HEK293 (cell line): ENCODE measurements at regions not wholly inside any gene's neighbourhood (a gene's known extent, or its start where the extent isn't known, plus 50 kb on each side); places are given as distances from the start of the nearest gene placed in this dataset.

Experiments
- CTCF ChIA-PET: fragments of 350-600 bp; formaldehyde crosslinking; extraction: SDS; loops from one replicate; lab custom pipeline; 2021; ENCODE audit warnings: antibody characterized with exemption; lab: Yijun Ruan, JAX
- POLR2A ChIA-PET: fragments of 300-600 bp; formaldehyde crosslinking; extraction: SDS; loops from one replicate; lab custom pipeline; 2020; ENCODE audit warnings: antibody characterized with exemption, inconsistent platforms; lab: Yijun Ruan, JAX
- H3K27ac ChIP-seq: fragments of 200-500 bp; sonication (Bioruptor generic); 2 replicates; pipeline ENCODE4 v1.5.1; 2014; ENCODE audit warnings: low read depth, low read length, control low read depth, inconsistent platforms; ENCODE audit errors: extremely low read depth
- H3K36me3 ChIP-seq, 2 experiments: fragments of 200-500 bp in 1 of 2; sonication (Bioruptor generic) in 1 of 2; 1 replicate in 1 of 2; 2 replicates in 1 of 2; pipeline ENCODE4 v1.5.1; 2014 to 2017; ENCODE audit warnings: inconsistent platforms in 2 of 2, low read length in 2 of 2; ENCODE audit not compliant: control insufficient read depth in 2 of 2, insufficient read depth in 1 of 2
- H3K4me1 ChIP-seq: fragments of 200-500 bp; sonication (Bioruptor generic); 2 replicates; pipeline ENCODE4 v1.5.1; 2014; ENCODE audit warnings: mild to moderate bottlenecking, low read length, inconsistent platforms; ENCODE audit not compliant: control insufficient read depth, insufficient read depth
- H3K4me3 ChIP-seq: 2 replicates; pipeline ENCODE4 v1.5.1; 2011; ENCODE audit warnings: low read depth, mild to moderate bottlenecking, control low read depth, low read length, moderate library complexity
- H3K9me3 ChIP-seq: fragments of 200-500 bp; sonication (Bioruptor generic); 2 replicates; pipeline ENCODE4 v1.5.1; 2014; ENCODE audit warnings: low read depth, low read length, inconsistent platforms; ENCODE audit not compliant: control insufficient read depth, insufficient read depth
- ATF2 ChIP-seq: fragments of 450-650 bp; formaldehyde crosslinking; IDR thresholded peaks from 2 replicates; pipeline ENCODE4 v1.5.1; 2016; ENCODE audit warnings: missing biosample characterization, missing genetic modification characterization, low read depth
- INSM2 ChIP-seq: fragments of 450-650 bp; formaldehyde crosslinking; IDR thresholded peaks from 2 replicates; pipeline ENCODE4 v1.5.1; 2016; ENCODE audit warnings: missing biosample characterization, missing genetic modification characterization
- PRDM1 ChIP-seq: fragments of 450-650 bp; formaldehyde crosslinking; IDR thresholded peaks from 2 replicates; pipeline ENCODE4; 2016; ENCODE audit warnings: missing biosample characterization, missing genetic modification characterization
- PRDM10 ChIP-seq: fragments of 450-650 bp; formaldehyde crosslinking; IDR thresholded peaks from 2 replicates; pipeline ENCODE4 v1.5.1; 2016; ENCODE audit warnings: missing biosample characterization, missing genetic modification characterization
- SCRT1 ChIP-seq: fragments of 450-650 bp; formaldehyde crosslinking; IDR thresholded peaks from 2 replicates; pipeline ENCODE4 v1.5.1; 2016; ENCODE audit warnings: missing biosample characterization, missing genetic modification characterization, borderline replicate concordance
- WT1 ChIP-seq: fragments of 450-650 bp; formaldehyde crosslinking; IDR thresholded peaks from 2 replicates; pipeline ENCODE4 v1.5.1; 2016; ENCODE audit warnings: missing biosample characterization, missing genetic modification characterization
- ZBTB26 ChIP-seq: fragments of 450-650 bp; formaldehyde crosslinking; optimal IDR thresholded peaks from 2 replicates; pipeline ENCODE3; 2016; ENCODE audit warnings: missing biosample characterization, mild to moderate bottlenecking, missing genetic modification characterization
- ZNF10 ChIP-seq: fragments of 450-650 bp; formaldehyde crosslinking; IDR thresholded peaks from 2 replicates; pipeline ENCODE4 v1.5.1; 2017; ENCODE audit warnings: missing biosample characterization, missing genetic modification characterization
- ZNF132 ChIP-seq: fragments of 450-650 bp; formaldehyde crosslinking; IDR thresholded peaks from 2 replicates; pipeline ENCODE4 v1.5.1; 2017; ENCODE audit warnings: missing biosample characterization, missing genetic modification characterization, borderline replicate concordance
- ZNF133 ChIP-seq: fragments of 450-650 bp; formaldehyde crosslinking; IDR thresholded peaks from 2 replicates; pipeline ENCODE4 v1.5.1; 2016; ENCODE audit warnings: missing biosample characterization, missing genetic modification characterization
- ZNF146 ChIP-seq: fragments of 450-650 bp; formaldehyde crosslinking; IDR thresholded peaks from 2 replicates; pipeline ENCODE4 v1.5.1; 2016; ENCODE audit warnings: missing biosample characterization, missing genetic modification characterization
- ZNF26 ChIP-seq: fragments of 450-650 bp; formaldehyde crosslinking; IDR thresholded peaks from 2 replicates; pipeline ENCODE4 v1.5.1; 2016; ENCODE audit warnings: missing biosample characterization, missing genetic modification characterization
- ZNF324 ChIP-seq: fragments of 450-650 bp; formaldehyde crosslinking; IDR thresholded peaks from 2 replicates; pipeline ENCODE4 v1.5.1; 2016; ENCODE audit warnings: missing biosample characterization, missing genetic modification characterization
- ZNF366 ChIP-seq: fragments of 450-650 bp; formaldehyde crosslinking; conservative IDR thresholded peaks from 2 replicates; pipeline ENCODE4 v1.5.1; 2016; ENCODE audit warnings: missing biosample characterization, missing genetic modification characterization
- ZNF394 ChIP-seq: fragments of 450-650 bp; formaldehyde crosslinking; IDR thresholded peaks from 2 replicates; pipeline ENCODE4 v1.5.1; 2016; ENCODE audit warnings: missing biosample characterization, missing genetic modification characterization, mild to moderate bottlenecking, moderate library complexity, borderline replicate concordance
- ZNF449 ChIP-seq: fragments of 450-650 bp; formaldehyde crosslinking; IDR thresholded peaks from 2 replicates; pipeline ENCODE4 v1.5.1; 2017; ENCODE audit warnings: missing biosample characterization, mild to moderate bottlenecking, missing genetic modification characterization, moderate library complexity
- ZNF558 ChIP-seq: fragments of 450-650 bp; formaldehyde crosslinking; IDR thresholded peaks from 2 replicates; pipeline ENCODE4 v1.5.1; 2016; ENCODE audit warnings: missing biosample characterization, missing genetic modification characterization
- ZNF585B ChIP-seq: fragments of 450-650 bp; formaldehyde crosslinking; IDR thresholded peaks from 2 replicates; pipeline ENCODE4 v1.5.1; 2016; ENCODE audit warnings: missing biosample characterization, missing genetic modification characterization
- ZNF660 ChIP-seq: fragments of 450-650 bp; IDR thresholded peaks from 2 replicates; pipeline ENCODE4 v1.5.1; 2018; ENCODE audit warnings: missing biosample characterization, mild to moderate bottlenecking, missing genetic modification characterization
- ZNF664 ChIP-seq: fragments of 450-650 bp; formaldehyde crosslinking; IDR thresholded peaks from 2 replicates; pipeline ENCODE4 v1.5.1; 2016; ENCODE audit warnings: missing biosample characterization, missing genetic modification characterization
- ZNF830 ChIP-seq: fragments of 450-650 bp; IDR thresholded peaks from 2 replicates; pipeline ENCODE4 v1.5.0; 2018; ENCODE audit warnings: missing biosample characterization, missing genetic modification characterization, low read depth, mild to moderate bottlenecking, moderate library complexity
- ZSCAN18 ChIP-seq: fragments of 450-650 bp; formaldehyde crosslinking; IDR thresholded peaks from 2 replicates; pipeline ENCODE4 v1.5.1; 2016; ENCODE audit warnings: missing biosample characterization, missing genetic modification characterization

GRCh38 chr4:156295676-156296195 is 342.1 kb upstream of the CTSO start:
- Histone ChIP-seq H3K4me1 (no peaks in the 10 kb centered on the region; the same call in 1 of the 2 replicates), H3K36me3 (no peaks in the 10 kb centered on the region), H3K4me3 (no peak overlapping the region), H3K9me3 (no peaks in the 10 kb centered on the region), H3K27ac (no peak overlapping the region)
- ChIA-PET POLR2A (no interaction called here), CTCF (no interaction called here)
- TF ChIP-seq INSM2 (tag by site-specific recombination) (no peak), ZNF449 (tag by site-specific recombination) (no peak), ZNF366 (tag by site-specific recombination) (no peak), ZNF558 (tag by site-specific recombination) (no peak), ZNF324 (tag by site-specific recombination) (no peak), ZNF394 (tag by site-specific recombination) (no peak), ZNF585B (tag by site-specific recombination) (no peak), ZNF660 (no peak), ZNF10 (tag by site-specific recombination) (no peak), ZBTB26 (no peak), PRDM1 (tag by site-specific recombination) (no peak), ZNF830 (tag by site-specific recombination) (no peak), ZNF133 (no peak), ZNF132 (tag by site-specific recombination) (no peak), ZNF26 (tag by site-specific recombination) (no peak), WT1 (tag by site-specific recombination) (no peak), ATF2 (tag by site-specific recombination) (no peak), ZNF664 (no peak), ZNF146 (tag by site-specific recombination) (no peak)

GRCh38 chr4:156294577-156294976 is 340.9 kb upstream of the CTSO start:
- ChIA-PET POLR2A (interaction anchor here (0.6 kb wide), 1 partner anchor 181 kb away, joined by 3 read pairs; no protein-coding TSS in a partner anchor), CTCF (interaction anchor here (0.6 to 2.0 kb wide), 9 partner anchors 18 to 744 kb away, joined by 3 to 7 read pairs (median 3); no protein-coding TSS in a partner anchor)
- no peak overlapping the region for H3K27ac ChIP-seq
- H3K9me3 ChIP-seq = no peaks in the 10 kb centered on the region
- no peaks in the 10 kb centered on the region; the same call in 1 of the 2 replicates for H3K4me1 ChIP-seq
- H3K36me3 ChIP-seq = no peaks in the 10 kb centered on the region
- H3K4me3 ChIP-seq = no peak overlapping the region
- no peak for TF ChIP-seq SCRT1 (tag by site-specific recombination)
- no peak for TF ChIP-seq PRDM10 (tag by site-specific recombination)
- no peak for TF ChIP-seq ZSCAN18 (tag by site-specific recombination)
